Progenitor cell of endocrine pancreas (in vitro differentiated cells): ENCODE measurements at regions not wholly inside any gene's neighbourhood (a gene's known extent, or its start where the extent isn't known, plus 50 kb on each side); places are given as distances from the start of the nearest gene placed in this dataset.

Experiments used
- DNase-seq: peaks from one replicate; pipeline ENCODE4 v3.0.0; 2021; ENCODE audit warnings: low spot score; ENCODE audit not compliant: unreplicated experiment
- H3K27ac Mint-ChIP-seq: 2 replicates; pipeline ENCODE4 v1.8.0; 2021; ENCODE audit warnings: mild to moderate bottlenecking, moderate library complexity, mixed read lengths
- H3K27me3 Mint-ChIP-seq: 2 replicates; pipeline ENCODE4 v1.8.0; 2021; ENCODE audit warnings: mixed read lengths
- H3K36me3 Mint-ChIP-seq: 2 replicates; pipeline ENCODE4 v1.8.0; 2022; ENCODE audit warnings: mixed read lengths; ENCODE audit not compliant: insufficient read depth
- H3K4me1 Mint-ChIP-seq: 2 replicates; pipeline ENCODE4 v1.8.0; 2021; ENCODE audit warnings: low read depth, mixed read lengths
- H3K4me3 Mint-ChIP-seq: 2 replicates; pipeline ENCODE4 v1.8.0; 2021; ENCODE audit warnings: low read depth, mild to moderate bottlenecking, moderate library complexity, mixed read lengths
- H3K9me3 Mint-ChIP-seq: 2 replicates; pipeline ENCODE4 v1.8.0; 2021; ENCODE audit warnings: low read depth, mixed read lengths
- TF ChIP-seq, protein P1 (sequence below): fragments of 200-600 bp; sonication (generic); IDR thresholded peaks from one replicate; pipeline ENCODE4 v1.5.0; 2021; ENCODE audit warnings: antibody characterized with exemption, mild to moderate bottlenecking; ENCODE audit not compliant: unreplicated experiment

DNA sequence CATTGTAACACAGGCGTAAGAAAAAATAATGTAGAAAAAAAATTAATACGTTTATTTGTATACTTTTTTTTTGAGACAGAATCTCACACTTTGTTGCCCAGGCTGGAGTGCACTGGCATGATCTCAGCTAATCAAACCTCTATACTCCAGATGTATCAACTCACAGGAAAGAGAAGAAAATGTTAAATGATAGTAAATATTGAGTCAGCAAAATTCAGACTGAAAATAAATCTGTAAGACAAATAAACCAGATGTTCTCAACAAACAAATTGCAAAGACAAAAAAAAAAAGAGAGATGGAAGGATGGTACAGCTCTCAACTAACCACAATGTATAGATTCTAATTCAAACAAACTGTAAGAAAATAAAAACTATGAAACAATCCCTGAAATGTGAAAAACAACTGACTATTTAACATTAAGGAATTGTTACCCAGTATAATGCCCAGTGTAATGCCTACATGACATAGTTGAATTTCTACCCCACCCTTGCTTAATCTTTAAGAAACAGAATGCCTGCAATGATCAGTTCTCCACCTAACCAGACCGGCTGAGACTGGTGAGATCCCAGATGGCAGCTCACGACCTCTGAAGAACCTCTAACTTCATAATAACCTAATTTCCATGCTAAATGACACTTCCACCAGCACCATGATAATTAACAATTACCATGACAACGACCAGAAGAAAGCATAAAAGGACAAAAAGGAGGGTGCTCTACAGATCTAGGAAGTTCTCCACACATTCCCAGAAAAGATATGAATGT lies 272.0 kb upstream of the GNAI1 start:
- DNase-seq = no peak
- Mint-ChIP-seq H3K36me3 (no peaks in the 10 kb centered on the region), H3K4me1 (no peaks in the 10 kb centered on the region), H3K9me3 (peaks cover 4% of the 10 kb centered on the region), H3K4me3 (no peak overlapping the region), H3K27ac (no peak overlapping the region), H3K27me3 (no peaks in the 10 kb centered on the region)
- TF ChIP-seq, protein P1, sequence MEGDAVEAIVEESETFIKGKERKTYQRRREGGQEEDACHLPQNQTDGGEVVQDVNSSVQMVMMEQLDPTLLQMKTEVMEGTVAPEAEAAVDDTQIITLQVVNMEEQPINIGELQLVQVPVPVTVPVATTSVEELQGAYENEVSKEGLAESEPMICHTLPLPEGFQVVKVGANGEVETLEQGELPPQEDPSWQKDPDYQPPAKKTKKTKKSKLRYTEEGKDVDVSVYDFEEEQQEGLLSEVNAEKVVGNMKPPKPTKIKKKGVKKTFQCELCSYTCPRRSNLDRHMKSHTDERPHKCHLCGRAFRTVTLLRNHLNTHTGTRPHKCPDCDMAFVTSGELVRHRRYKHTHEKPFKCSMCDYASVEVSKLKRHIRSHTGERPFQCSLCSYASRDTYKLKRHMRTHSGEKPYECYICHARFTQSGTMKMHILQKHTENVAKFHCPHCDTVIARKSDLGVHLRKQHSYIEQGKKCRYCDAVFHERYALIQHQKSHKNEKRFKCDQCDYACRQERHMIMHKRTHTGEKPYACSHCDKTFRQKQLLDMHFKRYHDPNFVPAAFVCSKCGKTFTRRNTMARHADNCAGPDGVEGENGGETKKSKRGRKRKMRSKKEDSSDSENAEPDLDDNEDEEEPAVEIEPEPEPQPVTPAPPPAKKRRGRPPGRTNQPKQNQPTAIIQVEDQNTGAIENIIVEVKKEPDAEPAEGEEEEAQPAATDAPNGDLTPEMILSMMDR = no peak

DNA sequence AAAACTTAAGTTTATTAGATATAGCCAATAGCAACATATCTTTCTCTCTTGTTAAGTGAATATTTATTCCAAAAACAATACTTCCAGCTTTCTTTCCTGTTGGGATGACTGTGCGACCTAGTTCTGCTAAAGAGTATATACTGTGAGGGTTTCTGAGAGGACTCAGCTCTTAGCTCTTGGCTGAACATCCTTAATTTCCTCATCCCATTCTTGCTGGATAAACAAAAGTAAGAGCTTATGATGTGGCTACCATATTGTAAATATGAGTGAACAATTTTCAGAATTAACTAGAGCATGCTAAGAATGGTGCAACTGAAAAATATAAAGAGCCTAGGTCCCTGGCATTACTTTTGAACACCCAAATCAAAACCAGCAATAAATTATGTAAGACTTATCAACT lies 279.5 kb upstream of the GNAI1 start:
- Mint-ChIP-seq H3K4me3 (no peak overlapping the region), H3K9me3 (no peaks in the 10 kb centered on the region), H3K27ac (no peak overlapping the region), H3K4me1 (no peaks in the 10 kb centered on the region), H3K36me3 (no peaks in the 10 kb centered on the region), H3K27me3 (no peaks in the 10 kb centered on the region)
- DNase-seq = no peak
- TF ChIP-seq, protein P1 = no peak

DNA sequence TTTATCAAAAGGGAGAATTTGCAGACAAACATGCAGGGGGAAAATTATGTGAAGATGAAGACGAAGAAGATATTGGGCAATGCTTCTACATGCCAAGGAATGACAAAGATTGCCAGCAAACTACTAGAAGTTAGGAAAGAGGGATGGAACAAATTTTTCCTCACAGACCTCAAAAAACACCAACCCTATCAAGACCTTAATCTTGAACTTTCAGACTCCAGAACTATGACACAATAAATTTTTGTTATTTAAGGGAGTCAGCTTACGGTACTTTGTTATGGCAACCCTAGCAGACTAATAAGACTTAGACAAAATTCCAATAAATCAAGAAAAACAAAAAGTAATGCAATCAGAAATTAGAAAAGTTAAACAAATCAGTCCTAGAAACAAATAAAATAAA lies 280.0 kb upstream of the GNAI1 start:
- Mint-ChIP-seq H3K9me3 (no peaks in the 10 kb centered on the region), H3K4me1 (no peaks in the 10 kb centered on the region)

DNA sequence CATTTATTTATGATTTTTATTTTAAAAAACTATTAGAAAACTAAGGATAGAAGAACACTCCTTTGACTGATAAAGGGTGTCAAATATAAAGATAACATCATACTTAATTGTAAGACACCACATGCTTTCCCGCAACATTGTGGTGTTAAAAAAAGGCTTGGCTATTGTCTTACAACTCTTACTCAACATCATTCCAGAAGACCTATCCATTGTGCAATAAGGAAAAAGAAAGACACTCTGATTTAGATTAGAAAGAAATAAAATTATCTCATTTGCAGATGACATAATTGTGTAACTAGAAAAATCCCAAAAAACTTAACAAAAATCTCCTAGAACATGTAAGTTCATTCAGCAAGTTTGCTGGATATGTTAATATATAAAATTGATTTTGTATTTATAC lies 296.7 kb upstream of the GNAI1 start:
- Mint-ChIP-seq H3K4me3 (no peak overlapping the region), H3K9me3 (no peaks in the 10 kb centered on the region), H3K27ac (no peak overlapping the region), H3K36me3 (no peaks in the 10 kb centered on the region), H3K4me1 (no peaks in the 10 kb centered on the region), H3K27me3 (no peaks in the 10 kb centered on the region)
- no peak for DNase-seq
- TF ChIP-seq, protein P1 = no peak

More for the DNA sequence above, 280.0 kb upstream of the GNAI1 start:
- Mint-ChIP-seq H3K4me3 (no peak overlapping the region), H3K27me3 (no peaks in the 10 kb centered on the region), H3K27ac (no peak overlapping the region), H3K36me3 (no peaks in the 10 kb centered on the region)
- no peak for DNase-seq
- TF ChIP-seq, protein P1 = no peak

DNA sequence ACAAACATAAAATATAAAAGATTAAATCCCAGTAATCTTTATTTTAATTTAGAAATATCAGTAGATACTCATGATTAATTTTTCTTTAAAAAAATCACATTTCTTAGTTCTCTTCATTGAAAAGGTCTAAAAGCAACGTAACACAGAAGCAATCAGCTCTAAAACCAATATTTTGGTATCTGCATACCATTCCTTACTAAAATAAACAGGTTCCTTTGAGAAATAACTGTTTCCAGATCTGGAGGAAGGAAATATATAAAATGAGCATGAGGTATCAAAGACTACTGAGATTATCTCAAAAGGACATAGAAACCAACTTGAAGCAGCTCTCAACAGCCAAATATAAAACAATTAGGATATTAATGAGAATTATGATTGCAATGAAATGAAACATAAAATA lies 301.0 kb upstream of the GNAI1 start:
- H3K4me3 Mint-ChIP-seq = no peak overlapping the region
- no peaks in the 10 kb centered on the region for H3K27me3 Mint-ChIP-seq
- no peak for DNase-seq
- no peaks in the 10 kb centered on the region for H3K4me1 Mint-ChIP-seq
- TF ChIP-seq, protein P1 = no peak
- no peak overlapping the region for H3K27ac Mint-ChIP-seq
- peaks cover 4% of the 10 kb centered on the region for H3K9me3 Mint-ChIP-seq
- H3K36me3 Mint-ChIP-seq = no peaks in the 10 kb centered on the region
